CD4-positive, alpha-beta T cell treated with Interleukin-21 for 1 hour (primary cell): ENCODE measurements at regions not wholly inside any gene's neighbourhood (a gene's known extent, or its start where the extent isn't known, plus 50 kb on each side); places are given as distances from the start of the nearest gene placed in this dataset.
"Not testable (repeated sequence)": the region's sequence is repeated elsewhere in the genome, so short reads cannot be mapped to it uniquely, and the experiment has no call there.

ENCODE experiments used
- DNase-seq: peaks from one replicate; pipeline ENCODE4 v3.0.0-alpha.2; 2020

GRCh38 chr5:57394421-57395210 lies 88.0 kb downstream of the ACTBL2 start:
- no peak for DNase-seq

- DNase-seq: no peak
Observed at GRCh38 chr5:57386958-57387357, 95.7 kb downstream of the ACTBL2 start.

GRCh38 chr5:57383093-57383861 lies 99.3 kb downstream of the ACTBL2 start:
- DNase-seq: peak; percentile 22

DNA sequence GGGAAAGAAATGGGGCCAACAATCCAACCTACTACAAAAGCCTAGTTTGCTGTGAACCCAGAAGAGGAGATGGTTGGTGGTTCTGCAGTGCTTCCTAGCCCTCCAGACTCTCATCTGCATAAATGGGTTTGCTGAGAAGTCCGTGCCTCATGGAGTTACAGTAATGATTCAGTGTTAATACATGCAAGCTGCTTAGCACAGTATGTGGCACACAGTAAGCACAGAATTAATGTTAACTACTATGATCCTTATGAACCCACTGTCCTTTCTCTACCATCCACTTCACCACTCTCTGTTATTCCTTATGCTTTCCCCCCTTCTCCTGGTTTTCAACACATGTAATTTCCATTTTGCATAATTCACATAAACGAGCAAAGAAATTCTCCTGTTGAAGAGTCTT lies 100.0 kb downstream of the ACTBL2 start:
- DNase-seq: no peak

DNA sequence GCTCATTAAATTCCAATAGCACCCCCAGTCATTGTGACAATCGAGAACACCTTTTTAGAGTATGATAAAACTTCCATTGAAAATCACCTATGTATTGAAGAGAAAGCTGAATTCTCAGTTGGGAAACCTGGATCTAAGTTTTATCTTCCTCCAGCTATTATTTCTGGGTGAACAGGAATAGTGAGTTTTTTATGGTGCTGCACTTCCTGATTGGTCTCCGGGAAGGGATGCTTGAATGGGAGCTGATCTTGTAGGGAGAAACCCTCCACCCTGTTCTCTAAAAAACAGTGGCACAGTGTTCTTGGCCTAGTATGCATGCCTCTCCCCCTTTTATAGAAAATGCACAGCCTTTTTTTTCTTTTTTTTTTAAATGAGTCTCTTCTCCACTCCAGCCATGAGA lies 112.2 kb downstream of the ACTBL2 start:
- no peak for DNase-seq

- no peak for DNase-seq
Observed at GRCh38 chr5:57368010-57368409, 114.6 kb downstream of the ACTBL2 start.

DNA sequence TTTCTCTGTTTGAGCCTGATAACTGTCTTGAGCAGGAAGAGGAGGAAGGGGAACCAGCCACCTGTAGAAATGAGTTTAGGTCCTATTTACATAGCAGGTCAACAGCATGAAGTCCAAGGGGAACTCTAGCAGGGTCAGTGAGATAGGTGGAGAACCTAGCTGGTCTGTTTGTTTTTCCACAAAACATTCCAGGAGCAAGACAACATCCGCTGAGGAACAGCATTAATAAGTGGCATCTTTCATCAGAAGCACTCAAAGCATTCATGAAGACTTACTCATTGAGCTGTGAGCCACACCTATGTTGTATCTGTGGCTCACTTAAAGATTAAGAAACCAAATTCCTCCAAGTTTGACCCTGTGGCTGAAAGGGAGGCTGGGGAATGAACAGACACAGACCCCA lies 115.9 kb downstream of the ACTBL2 start:
- DNase-seq: no peak

DNA sequence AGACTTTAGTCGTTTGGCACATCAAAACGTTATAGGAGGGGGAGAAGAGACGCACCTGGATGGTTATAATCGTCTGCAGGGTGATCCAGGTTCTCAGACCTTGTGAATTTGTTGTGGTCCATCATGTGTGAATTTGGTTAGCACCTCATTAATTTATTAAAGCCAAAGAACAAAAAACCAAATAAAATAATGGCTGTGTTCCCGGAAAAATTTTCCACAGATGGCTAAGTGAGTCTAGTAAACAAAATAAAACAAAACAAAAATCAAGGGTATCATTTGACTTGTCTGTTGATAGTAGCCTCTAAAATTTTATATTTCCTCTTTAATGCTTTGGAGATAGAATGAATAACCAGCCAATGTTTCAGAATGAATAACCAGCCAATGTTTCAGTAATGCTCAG lies 119.7 kb downstream of the ACTBL2 start:
- no peak for DNase-seq

GRCh38 chr5:57360871-57361270 lies 121.7 kb downstream of the ACTBL2 start:
- DNase-seq: no peak

DNA sequence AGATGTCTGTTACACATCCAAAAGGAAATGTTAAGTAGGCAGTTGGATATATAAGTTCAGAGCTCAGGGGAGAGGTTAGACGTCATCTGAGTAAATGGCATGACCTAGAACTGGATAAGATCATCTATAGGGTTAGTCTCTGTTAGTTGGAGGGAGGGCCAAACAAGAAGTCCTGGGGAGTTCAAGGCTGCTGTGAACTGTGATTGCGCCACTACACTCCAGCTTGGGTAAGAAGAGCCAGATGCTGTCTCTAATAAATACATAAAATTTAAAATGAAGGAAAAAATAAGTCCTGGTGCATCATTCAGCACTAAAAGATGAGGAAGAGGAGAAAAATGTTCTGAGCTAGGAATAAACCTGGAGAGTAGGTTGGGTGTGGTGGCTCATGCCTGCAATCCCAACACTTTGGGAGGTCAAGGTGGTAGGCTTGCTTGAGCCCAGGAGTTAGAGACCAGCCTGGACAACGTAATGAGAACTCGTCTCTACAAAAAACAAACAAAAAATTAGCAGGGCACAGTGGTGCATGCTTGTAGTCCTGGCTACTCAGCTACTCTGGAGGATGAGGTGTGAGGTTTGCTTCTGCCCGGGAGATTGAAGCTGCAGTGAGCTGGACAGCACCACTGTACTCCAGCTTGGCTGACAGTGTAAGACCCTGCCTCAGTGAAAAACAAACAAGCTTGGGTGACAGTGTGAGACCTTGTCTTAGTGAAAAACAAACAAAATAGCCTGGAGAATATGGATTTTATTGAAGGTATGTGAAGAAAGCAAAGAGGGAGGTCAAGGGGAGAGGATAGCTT lies 123.6 kb downstream of the ACTBL2 start:
- DNase-seq: no peak

GRCh38 chr5:57356850-57357249 lies 125.8 kb downstream of the ACTBL2 start:
- DNase-seq: not testable (repeated sequence)

GRCh38 chr5:57349214-57349613 lies 133.4 kb downstream of the ACTBL2 start:
- no peak for DNase-seq

DNA sequence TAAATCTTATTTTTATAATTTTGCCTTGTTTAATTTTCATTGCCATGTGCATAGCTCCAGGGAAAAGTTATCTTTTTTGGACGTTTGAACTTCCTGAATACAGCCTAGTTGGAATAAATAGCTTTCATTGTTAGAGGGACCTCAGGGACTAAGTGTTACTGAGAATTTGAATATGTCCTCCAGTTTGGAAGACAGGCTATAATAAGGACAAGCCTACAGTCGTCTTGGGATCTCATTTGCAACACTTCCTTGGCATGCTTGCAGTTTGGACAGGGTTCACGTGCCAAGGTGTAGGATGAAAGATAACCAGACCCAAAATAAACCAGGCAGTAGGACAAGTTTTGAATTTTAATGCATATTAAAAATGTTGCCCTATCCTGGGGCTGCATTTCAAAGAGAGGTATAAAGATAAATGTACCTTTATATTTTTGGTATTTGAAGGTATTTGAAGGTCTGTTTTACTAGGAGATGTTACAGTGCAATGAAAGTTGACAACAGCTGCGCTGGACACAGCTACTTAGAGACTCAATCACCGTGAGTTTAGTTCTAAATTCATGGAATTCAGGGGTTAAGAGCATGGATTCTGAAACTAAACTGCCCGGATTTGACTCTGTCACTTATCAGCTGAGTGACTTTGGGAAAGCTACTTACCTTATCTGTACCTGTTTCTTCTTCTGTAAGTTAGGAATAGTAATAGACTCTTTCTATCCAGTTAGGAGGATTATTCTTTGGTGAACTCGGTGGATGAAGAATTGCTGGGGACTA lies 134.1 kb downstream of the ACTBL2 start:
- DNase-seq: no peak

DNA sequence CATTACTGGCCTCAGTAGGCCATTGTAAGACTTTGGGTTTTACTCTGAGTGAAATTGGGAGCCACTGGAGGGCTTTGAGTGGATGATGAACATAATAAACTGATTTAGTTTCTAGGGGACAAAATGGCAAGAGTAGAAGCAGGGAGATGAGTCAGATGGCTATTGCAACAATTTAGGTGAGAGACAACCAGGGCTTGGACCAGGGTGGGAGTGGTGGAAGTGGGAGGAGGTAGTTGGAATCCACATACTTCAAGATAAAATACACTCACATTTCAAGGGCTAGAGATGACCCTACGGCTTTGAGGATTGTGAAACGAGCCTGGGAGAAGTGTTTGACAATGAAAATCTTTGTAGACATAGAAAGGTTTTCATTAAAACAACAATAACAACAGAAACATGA lies 136.3 kb downstream of the ACTBL2 start:
- DNase-seq: no peak

DNA sequence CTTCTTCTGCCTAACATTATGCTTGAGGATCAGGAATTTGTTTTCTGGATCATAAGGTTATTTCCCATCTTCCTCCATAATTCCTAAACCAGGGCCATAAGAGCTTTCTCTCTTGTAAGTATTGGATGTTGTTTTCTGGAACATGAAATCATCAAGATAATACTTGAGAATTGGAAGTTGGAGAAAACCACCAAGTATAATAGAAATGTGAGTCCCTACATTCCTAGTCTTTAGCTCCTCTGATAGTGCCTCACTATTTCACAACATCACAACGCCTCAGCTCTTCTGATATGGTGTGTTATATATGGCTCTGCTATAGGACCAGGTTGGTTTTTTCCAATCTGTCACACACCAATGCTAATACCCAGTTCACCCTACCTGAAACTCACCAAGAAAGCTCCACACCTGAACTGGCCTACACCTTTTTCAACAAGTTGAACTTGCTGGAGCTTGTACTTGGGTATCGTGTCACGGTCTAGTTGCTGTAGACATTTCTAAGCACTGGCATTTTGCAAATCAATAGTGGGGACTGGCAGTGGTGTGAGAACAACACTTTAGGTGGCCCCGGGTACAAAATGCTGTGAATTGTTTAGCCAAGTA lies 141.1 kb downstream of the ACTBL2 start:
- DNase-seq: no peak

DNA sequence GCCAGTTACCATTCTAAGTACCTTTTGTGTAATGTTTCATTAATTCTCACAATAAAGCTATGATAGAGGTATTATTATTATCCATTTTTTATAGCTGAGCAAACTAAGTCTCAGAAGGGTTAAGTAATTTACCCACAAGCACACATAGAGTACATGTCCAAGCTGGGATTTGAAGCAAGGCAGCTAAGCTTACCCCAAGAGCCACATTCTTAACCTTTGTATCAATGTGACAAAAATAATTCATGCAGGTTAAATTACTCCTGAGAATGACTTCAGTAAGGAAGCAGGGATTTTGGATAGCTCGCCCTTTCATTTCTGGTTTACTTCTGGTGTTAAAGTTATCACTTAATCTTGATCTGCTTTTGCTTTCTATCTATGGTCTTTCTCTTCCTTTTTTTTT lies 141.9 kb downstream of the ACTBL2 start:
- no peak for DNase-seq

DNA sequence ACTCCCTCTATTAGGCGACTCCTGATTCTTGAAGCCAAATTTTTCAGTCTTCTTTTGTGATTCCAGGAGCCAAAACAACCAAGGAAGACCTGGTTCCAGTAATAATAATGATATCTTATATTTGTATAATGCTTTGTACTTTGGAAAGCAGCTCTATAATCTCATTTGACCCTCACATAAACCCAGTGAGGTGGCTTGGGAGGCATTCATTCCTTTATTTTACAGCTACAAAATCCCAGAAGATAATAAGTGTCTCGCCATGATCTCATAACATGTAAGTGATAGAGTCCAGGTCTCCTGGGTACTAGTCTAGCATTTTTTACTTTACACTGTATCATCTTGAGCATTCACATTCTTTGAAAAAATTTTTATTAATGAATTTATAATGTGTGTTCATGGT lies 143.1 kb downstream of the ACTBL2 start:
- DNase-seq: no peak

DNA sequence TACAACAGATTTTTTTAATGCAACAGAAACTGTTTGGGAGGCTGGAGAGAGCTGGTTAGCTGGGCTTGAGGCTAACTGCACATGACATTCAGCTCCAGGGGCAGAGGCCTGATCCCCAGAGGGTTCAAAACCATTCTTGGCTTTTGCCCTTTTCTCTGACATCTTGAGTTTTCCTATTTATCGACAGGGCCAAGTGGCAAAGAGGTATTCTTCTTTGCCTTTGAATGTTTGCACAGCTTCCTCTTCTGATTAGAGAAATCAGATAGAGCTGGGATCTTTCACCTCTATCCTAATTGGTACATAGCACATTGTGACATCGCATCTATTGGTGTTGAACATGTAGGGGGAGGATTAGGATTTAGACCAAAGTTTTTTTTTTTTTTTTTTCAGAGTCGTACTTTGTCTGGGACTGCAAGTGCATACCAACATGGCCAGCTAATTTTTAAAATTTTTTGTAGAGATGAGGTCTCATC lies 143.7 kb downstream of the ACTBL2 start:
- DNase-seq: no peak

- peak; percentile 3 for DNase-seq
Observed at GRCh38 chr5:57338068-57338867, 144.3 kb downstream of the ACTBL2 start.

DNA sequence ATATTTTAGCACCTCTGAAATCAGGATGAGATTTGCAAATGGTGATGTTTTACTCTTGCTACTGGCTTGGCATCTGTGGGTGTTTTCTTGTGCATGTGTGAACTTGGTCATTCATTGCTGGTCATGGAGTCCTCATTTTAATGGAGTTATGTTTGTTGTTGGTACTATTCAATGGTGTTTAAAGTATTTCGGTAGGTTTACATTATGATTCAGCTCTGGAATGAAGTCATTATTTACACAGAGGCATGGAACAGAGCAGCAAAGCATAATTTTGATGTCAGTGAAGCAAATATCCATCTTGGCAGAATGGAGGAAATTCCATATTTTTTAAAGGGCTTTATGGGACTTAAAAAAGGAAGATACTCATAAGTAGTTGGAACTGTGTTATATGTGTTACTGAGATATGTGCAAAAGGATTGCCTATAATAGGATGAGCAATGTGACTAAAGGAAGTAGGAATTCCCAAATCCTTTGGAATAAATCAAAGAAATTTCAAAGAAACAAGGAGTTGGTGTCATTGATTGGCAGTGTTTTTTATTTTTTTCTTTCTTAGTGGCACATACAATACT lies 147.4 kb downstream of the ACTBL2 start:
- no peak for DNase-seq

GRCh38 chr5:57334475-57334874 lies 148.1 kb downstream of the ACTBL2 start:
- no peak for DNase-seq
